SK-MEL-5 (cell line): ENCODE measurements at regions not wholly inside any gene's neighbourhood (a gene's known extent, or its start where the extent isn't known, plus 50 kb on each side); places are given as distances from the start of the nearest gene placed in this dataset.
"Not testable (repeated sequence)": the region's sequence is repeated elsewhere in the genome, so short reads cannot be mapped to it uniquely, and the experiment has no call there.

Source experiments
- DNase-seq: peaks from one replicate; pipeline ENCODE4 v3.0.0-alpha.2; 2016; ENCODE audit warnings: low read depth, low spot score
- in situ Hi-C: cut with HindIII; loops from 2 replicates; pipeline ENCODE4 v1.10.0; 2016; ENCODE audit warnings: low sequenced_read_pairs, high pct_unique_total_duplicates, low pct_unique_long_range_greater_than_20kb

GRCh38 chr17:63262751-63263476 lies 183.2 kb downstream of the CYB561 start:
- in situ Hi-C loops = no loop called here
- DNase-seq = no peak

GRCh38 chr17:63265526-63265925 lies 180.6 kb downstream of the CYB561 start:
- DNase-seq = no peak
- in situ Hi-C loops = no loop called here

GRCh38 chr17:63267846-63268245 lies 178.3 kb downstream of the CYB561 start:
- DNase-seq = peak; percentile 32
- in situ Hi-C loops = no loop called here

GRCh38 chr17:63268827-63269226 lies 177.3 kb downstream of the CYB561 start:
- DNase-seq = no peak
- in situ Hi-C loops = no loop called here

GRCh38 chr17:63270610-63271009 lies 175.5 kb downstream of the CYB561 start:
- in situ Hi-C loops = no loop called here
- no peak for DNase-seq

- in situ Hi-C loops = no loop called here
- no peak for DNase-seq
These were observed 172.0 kb downstream of the CYB561 start for GRCh38 chr17:63274146-63274545.

GRCh38 chr17:63275318-63275970 lies 170.7 kb downstream of the CYB561 start:
- peak; percentile 99 for DNase-seq
- in situ Hi-C loops = no loop called here

- in situ Hi-C loops = no loop called here
- peak; percentile 38 for DNase-seq
These were observed 169.9 kb downstream of the CYB561 start for GRCh38 chr17:63275971-63276745.

- in situ Hi-C loops = no loop called here
- peak; percentile 27 for DNase-seq
These were observed 169.3 kb downstream of the CYB561 start for GRCh38 chr17:63276821-63277220.

GRCh38 chr17:63277629-63278028 lies 168.5 kb downstream of the CYB561 start:
- in situ Hi-C loops = no loop called here
- no peak for DNase-seq

GRCh38 chr17:63278728-63279442 lies 167.2 kb downstream of the CYB561 start:
- in situ Hi-C loops = no loop called here
- DNase-seq = no peak

GRCh38 chr17:63279498-63280230 lies 166.4 kb downstream of the CYB561 start:
- no peak for DNase-seq
- in situ Hi-C loops = no loop called here

GRCh38 chr17:63282455-63282854 lies 163.7 kb downstream of the CYB561 start:
- DNase-seq = no peak
- in situ Hi-C loops = no loop called here

- DNase-seq = no peak
These were observed 160.6 kb downstream of the CYB561 start for GRCh38 chr17:63285551-63285950.

GRCh38 chr17:63286254-63286653 lies 159.9 kb downstream of the CYB561 start:
- DNase-seq = no peak
- in situ Hi-C loops = no loop called here

More at GRCh38 chr17:63285551-63285950, 160.6 kb downstream of the CYB561 start:
- in situ Hi-C loops = no loop called here

- DNase-seq, in situ Hi-C loops: not testable (repeated sequence)
These were observed 159.1 kb downstream of the CYB561 start for GRCh38 chr17:63287006-63287405.

GRCh38 chr17:63289931-63290330 lies 156.2 kb downstream of the CYB561 start:
- in situ Hi-C loops = no loop called here
- DNase-seq = no peak
